ENCODE measurements at regions not wholly inside any gene's neighbourhood (a gene's known extent, or its start where the extent isn't known, plus 50 kb on each side); places are given as distances from the start of the nearest gene placed in this dataset.

DNA sequence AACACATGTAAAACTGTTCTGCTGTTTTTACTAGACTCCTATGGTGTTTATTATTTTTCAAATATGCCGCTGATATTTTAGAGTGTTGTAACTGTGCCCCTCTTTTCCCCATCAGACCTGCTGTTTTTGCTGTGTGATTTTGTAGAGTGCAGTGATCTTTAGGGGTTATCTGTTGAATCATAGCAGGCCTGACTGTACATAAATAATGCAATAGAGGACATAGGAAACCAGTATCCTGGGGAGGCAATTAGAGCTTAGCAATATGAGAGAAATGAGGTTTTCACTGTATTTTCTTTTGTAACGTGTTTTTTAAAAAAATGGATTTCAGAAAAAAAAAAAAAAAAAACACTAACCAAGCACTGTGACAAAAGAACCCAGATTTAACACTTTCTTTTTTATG lies 662.2 kb downstream of the TOX3 start:
- DNase-seq = no peak

GRCh38 chr16:51881731-51882130 lies 665.2 kb downstream of the TOX3 start:
- DNase-seq = no peak

- no peak for DNase-seq
Measured at GRCh38 chr16:51880776-51881175, 666.2 kb downstream of the TOX3 start.

- DNase-seq = no peak
Measured at GRCh38 chr16:51877686-51878085, 669.3 kb downstream of the TOX3 start.

DNA sequence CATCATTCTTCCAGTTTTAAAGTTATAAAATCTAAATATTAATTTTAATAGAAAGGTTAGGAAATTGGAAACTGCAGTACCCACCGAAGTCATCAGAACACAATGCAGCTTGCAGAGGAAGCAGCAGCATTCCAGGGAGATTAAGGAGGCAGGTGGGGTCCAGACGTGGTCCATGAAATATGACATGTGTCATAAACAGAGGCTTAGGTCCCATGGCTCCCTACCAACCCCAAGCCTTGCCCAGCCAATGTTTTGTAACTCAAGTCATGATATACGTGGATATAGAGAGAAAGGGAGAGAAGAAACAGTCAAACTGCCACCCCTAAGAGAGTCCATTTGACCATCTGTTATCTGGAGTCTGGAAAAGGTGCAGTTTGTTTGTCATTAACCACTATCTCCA lies 670.0 kb downstream of the TOX3 start:
- no peak for DNase-seq

GRCh38 chr16:51876601-51876875 lies 670.4 kb downstream of the TOX3 start:
- no peak for DNase-seq

- no peak for DNase-seq
Measured at GRCh38 chr16:51875834-51876600, 670.9 kb downstream of the TOX3 start.

DNA sequence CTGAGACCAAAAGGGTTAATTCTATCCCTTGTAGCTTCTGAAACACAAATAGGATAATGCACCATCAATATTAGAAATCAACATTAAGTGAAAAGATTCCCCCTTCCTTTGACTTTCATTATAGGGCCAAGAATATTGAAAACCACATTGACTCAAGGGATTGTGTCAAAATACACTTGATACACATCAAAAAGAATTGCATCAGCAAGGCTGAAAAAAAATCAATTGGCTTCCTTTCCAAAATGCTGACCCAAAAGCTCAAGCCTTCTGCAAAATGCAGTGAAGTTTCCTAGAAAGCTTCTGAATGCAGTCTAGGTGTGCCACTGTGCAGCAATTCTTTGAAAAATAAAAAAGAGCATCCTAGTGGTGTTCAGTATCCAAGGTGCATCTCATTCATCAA lies 674.4 kb downstream of the TOX3 start:
- no peak for DNase-seq

DNA sequence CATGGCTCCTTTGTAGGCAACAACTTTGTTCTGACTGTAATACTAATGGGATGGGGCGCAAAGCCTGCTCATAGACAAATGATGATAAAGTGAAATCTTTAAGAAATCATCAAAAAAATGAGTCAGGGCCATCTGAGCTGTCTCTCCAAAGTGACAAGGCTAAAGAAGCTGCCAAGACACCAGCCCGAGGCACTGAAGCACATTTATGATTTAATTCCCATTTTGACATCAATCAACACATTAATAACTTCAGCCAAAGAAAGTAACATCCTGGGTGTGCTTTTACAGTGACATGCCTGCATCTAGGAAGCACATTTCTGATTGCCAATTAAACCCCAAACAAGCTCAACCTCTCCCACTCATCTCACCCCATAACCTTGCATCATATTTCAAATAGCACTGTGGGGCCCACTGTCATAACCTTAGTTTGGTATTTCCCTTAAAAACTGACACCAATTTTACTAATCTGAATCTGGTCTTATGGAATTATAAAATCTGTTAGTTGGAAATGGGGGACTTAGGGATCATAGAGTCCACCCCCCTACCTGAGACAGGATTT lies 676.6 kb downstream of the TOX3 start:
- no peak for DNase-seq

DNA sequence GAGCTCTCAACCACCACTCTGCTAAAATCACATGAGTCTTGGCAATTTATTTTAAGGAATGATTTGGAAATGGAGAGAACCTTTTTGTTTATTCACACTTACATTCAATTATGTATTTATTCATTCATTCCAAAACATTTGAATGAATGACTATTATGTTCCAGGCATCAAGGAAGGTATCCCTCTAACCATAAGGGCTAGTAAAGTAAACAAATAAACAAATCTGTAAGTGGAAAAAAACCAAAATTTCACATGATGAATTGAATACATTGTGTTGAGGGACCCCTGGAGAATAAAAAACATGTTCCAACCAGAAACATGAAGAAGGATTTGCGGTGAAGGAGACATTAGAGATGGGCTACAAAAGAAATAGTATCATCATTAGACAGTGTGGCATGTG lies 677.8 kb downstream of the TOX3 start:
- no peak for DNase-seq

GRCh38 chr16:51868631-51869030 lies 678.3 kb downstream of the TOX3 start:
- DNase-seq = no peak

DNA sequence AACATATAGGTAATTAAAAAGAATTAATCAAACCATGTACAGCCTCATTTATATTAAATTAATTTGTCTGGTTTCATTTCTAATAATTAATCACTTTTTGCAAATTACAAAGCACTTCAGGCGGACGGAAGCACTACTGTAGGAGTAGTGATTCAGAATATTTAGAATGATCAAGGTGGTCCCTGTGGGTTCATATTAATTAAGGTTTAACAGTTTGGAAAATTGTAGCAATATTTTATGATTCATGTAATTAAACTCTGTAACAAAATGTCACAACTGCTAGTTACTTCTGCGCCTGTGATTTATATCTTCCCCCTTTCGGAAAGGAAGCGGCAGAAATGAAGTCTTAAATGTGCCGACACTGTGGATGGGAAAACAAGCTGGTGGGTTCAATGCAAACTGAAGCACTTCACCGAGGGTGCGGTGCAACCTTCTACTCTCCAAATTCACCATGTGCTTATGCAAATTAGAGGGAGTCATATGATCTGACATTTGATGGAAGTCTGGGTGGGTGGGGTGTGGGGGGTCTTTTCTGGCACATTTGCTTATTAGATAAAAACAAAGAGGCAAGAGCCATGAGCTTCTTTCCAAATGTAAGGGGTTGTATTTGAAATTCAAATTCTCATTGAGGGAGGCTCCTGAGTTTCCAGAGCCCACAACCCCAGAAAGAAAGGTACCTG lies 679.4 kb downstream of the TOX3 start:
- DNase-seq = no peak

GRCh38 chr16:51864575-51864974 lies 682.4 kb downstream of the TOX3 start:
- DNase-seq = no peak

DNA sequence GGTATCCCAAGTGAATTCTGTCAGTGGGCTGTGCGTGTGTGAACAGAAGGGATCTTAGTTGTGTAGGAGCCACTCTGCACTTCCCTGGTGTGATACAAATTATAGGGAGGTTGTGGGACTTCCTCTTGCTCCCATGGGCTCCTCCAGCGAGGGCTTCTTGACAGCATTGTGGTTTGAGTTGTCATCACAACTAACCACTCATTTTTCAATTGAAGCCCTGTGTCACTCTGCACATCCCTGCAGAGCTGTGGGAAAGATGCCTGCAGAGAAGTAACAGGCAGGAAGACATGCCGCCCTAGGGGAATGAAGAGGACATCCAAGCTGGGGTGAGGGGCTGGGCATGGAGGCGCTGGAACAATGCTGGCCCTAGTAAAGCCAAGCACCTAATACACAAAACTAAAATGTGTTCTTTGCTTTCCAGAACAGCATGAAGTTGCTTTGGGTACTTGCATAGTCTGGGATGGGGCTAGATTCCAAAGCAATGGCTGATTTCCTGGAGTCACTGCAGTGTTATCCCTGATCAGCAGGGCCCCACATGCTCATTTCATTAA lies 692.5 kb downstream of the TOX3 start:
- DNase-seq = no peak

DNA sequence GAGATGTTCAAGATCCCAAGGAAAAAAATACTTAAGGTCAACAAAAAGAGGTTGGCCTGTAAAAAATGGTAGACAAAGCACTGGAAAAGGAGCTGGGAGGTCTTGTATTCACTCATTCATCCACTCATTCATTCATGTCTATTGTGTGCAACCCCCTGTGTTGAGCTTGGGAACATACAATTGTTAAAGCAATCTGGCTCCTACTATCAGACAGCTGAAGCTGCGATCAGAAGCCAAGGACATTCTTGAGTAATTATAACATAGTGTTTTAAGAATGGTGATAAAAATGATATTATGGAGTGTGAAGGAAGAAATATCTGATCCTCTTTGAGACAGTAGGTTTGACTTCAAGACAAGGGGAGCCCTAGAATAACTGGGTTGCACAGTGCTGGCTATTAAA lies 693.4 kb downstream of the TOX3 start:
- DNase-seq = no peak

GRCh38 chr16:51852892-51853291 lies 694.1 kb downstream of the TOX3 start:
- no peak for DNase-seq

- no peak for DNase-seq
Measured at GRCh38 chr16:51851111-51851510, 695.8 kb downstream of the TOX3 start.

- DNase-seq = no peak
Measured at GRCh38 chr16:51849715-51850114, 697.2 kb downstream of the TOX3 start.

- no peak for DNase-seq
Measured at GRCh38 chr16:51845586-51846305, 694.7 kb upstream of the SALL1 start.

GRCh38 chr16:51839727-51840462 lies 688.8 kb upstream of the SALL1 start:
- DNase-seq = no peak

GRCh38 chr16:51834794-51835193 lies 683.7 kb upstream of the SALL1 start:
- no peak for DNase-seq

- DNase-seq = no peak
Measured at GRCh38 chr16:51834133-51834532, 683.1 kb upstream of the SALL1 start.
